IMR-90 (cell line): ENCODE measurements at regions not wholly inside any gene's neighbourhood (a gene's known extent, or its start where the extent isn't known, plus 50 kb on each side); places are given as distances from the start of the nearest gene placed in this dataset.

ENCODE experiments used
- ATAC-seq: fragments of 200-7000 bp; cut with Tn5 transposase; 2 replicates; pipeline ENCODE4 v1.9.1; 2020; ENCODE audit warnings: low read depth, mild to moderate bottlenecking, moderate library complexity
- BruUV-seq: library from RNA; stranded (reverse); fragments of 400-500 nt; replicated peaks from 2 replicates; lab custom pipeline; 2021; lab: Mats Ljungman, UMichigan
- CTCF ChIA-PET: fragments of 300-600 bp; formaldehyde crosslinking; extraction: SDS; loops from one replicate; lab custom pipeline; 2021; ENCODE audit warnings: antibody characterized with exemption; lab: Yijun Ruan, JAX
- POLR2A ChIA-PET: fragments of 300-600 bp; sonication (Branson Sonifier 250); formaldehyde crosslinking; loops from one replicate; lab custom pipeline; 2022; ENCODE audit warnings: antibody characterized with exemption; ENCODE audit not compliant: unreplicated experiment; lab: Charles Lee
- DNase-seq: peaks from one replicate; pipeline ENCODE4 v3.0.0; 2013
- H2AFZ ChIP-seq: replicated peaks from 2 replicates; pipeline ENCODE3; 2013; ENCODE audit warnings: low read length, mild to moderate bottlenecking; ENCODE audit not compliant: poor library complexity
- H2AK5ac ChIP-seq: 2 replicates; pipeline ENCODE4 v1.6.1; 2013; ENCODE audit warnings: low read depth, low read length, inconsistent platforms
- H2AK9ac ChIP-seq: replicated peaks from 2 replicates; pipeline ENCODE3; 2013; ENCODE audit warnings: mild to moderate bottlenecking, low read depth, low read length, moderate library complexity; ENCODE audit not compliant: poor library complexity
- H2BK120ac ChIP-seq: 2 replicates; pipeline ENCODE4 v1.6.1; 2013; ENCODE audit warnings: low read depth, low read length, inconsistent platforms
- H2BK15ac ChIP-seq: 3 replicates; pipeline ENCODE4 v1.6.1; 2013; ENCODE audit warnings: low read depth, low read length, inconsistent platforms
- H2BK20ac ChIP-seq: 2 replicates; pipeline ENCODE4 v1.6.1; 2013; ENCODE audit warnings: low read depth, mild to moderate bottlenecking, inconsistent platforms, low read length, moderate library complexity
- H2BK5ac ChIP-seq: 2 replicates; pipeline ENCODE4 v1.6.1; 2013; ENCODE audit warnings: mild to moderate bottlenecking, low read depth, low read length, inconsistent platforms; ENCODE audit not compliant: poor library complexity, severe bottlenecking
- H3K14ac ChIP-seq: replicated peaks from 2 replicates; pipeline ENCODE4 v1.6.1; 2013; ENCODE audit warnings: low read depth, low read length, inconsistent platforms
- H3K18ac ChIP-seq: 2 replicates; pipeline ENCODE4 v1.6.1; 2013; ENCODE audit warnings: low read depth, low read length, control low read depth
- H3K23ac ChIP-seq: 2 replicates; pipeline ENCODE4 v1.6.1; 2013; ENCODE audit warnings: low read depth, low read length, inconsistent platforms
- H3K27ac ChIP-seq: 2 replicates; pipeline ENCODE4 v1.5.1; 2013; ENCODE audit warnings: mild to moderate bottlenecking, control low read depth, low read length; ENCODE audit not compliant: insufficient read depth
- H3K27me3 ChIP-seq: 2 replicates; pipeline ENCODE4 v1.6.1; 2013; ENCODE audit warnings: low read length; ENCODE audit not compliant: control insufficient read depth, insufficient read depth
- H3K36me3 ChIP-seq: 2 replicates; pipeline ENCODE4 v1.6.1; 2013; ENCODE audit warnings: low read length, mixed read lengths; ENCODE audit not compliant: control insufficient read depth, insufficient read depth
- H3K4ac ChIP-seq: 2 replicates; pipeline ENCODE4 v1.6.1; 2013; ENCODE audit warnings: low read depth, low read length, inconsistent platforms
- H3K4me1 ChIP-seq: 2 replicates; pipeline ENCODE4 v1.6.1; 2013; ENCODE audit warnings: low read length, mixed read lengths; ENCODE audit not compliant: control insufficient read depth, insufficient read depth
- H3K4me2 ChIP-seq: 2 replicates; pipeline ENCODE4 v1.6.1; 2013; ENCODE audit warnings: low read depth, mild to moderate bottlenecking, control low read depth, low read length, moderate library complexity
- H3K4me3 ChIP-seq: 2 replicates; pipeline ENCODE4 v1.5.1; 2013; ENCODE audit warnings: low read depth, mild to moderate bottlenecking, control low read depth, low read length, moderate library complexity; ENCODE audit not compliant: insufficient read depth
- H3K56ac ChIP-seq: 2 replicates; pipeline ENCODE4 v1.6.1; 2013; ENCODE audit warnings: low read length, inconsistent platforms; ENCODE audit not compliant: insufficient read depth; ENCODE audit errors: extremely low read depth
- H3K79me1 ChIP-seq, 2 experiments: 2 replicates each; pipeline ENCODE4 v1.6.1; 2013; ENCODE audit warnings: low read length in 2 of 2, inconsistent platforms in 1 of 2, low read depth in 1 of 2
- H3K9ac ChIP-seq: 2 replicates; pipeline ENCODE4 v1.6.1; 2013; ENCODE audit warnings: low read depth, low read length, control low read depth
- H3K9me1 ChIP-seq: 2 replicates; pipeline ENCODE4 v1.6.1; 2013; ENCODE audit warnings: low read length, inconsistent platforms; ENCODE audit not compliant: insufficient read depth
- H3K9me3 ChIP-seq: 2 replicates; pipeline ENCODE4 v1.6.1; 2013; ENCODE audit warnings: low read length; ENCODE audit not compliant: control insufficient read depth, insufficient read depth
- H4K20me1 ChIP-seq: 2 replicates; pipeline ENCODE4 v1.6.1; 2013; ENCODE audit warnings: low read length, inconsistent platforms; ENCODE audit not compliant: insufficient read depth
- H4K5ac ChIP-seq: 2 replicates; pipeline ENCODE4 v1.6.1; 2013; ENCODE audit warnings: mild to moderate bottlenecking, low read depth, low read length, control low read depth
- H4K8ac ChIP-seq, 2 experiments: 2 replicates each; pipeline ENCODE4 v1.6.1; 2013; ENCODE audit warnings: low read depth in 2 of 2, low read length in 2 of 2, control low read depth in 1 of 2, inconsistent platforms in 1 of 2
- H4K91ac ChIP-seq: 2 replicates; pipeline ENCODE4 v1.6.1; 2013; ENCODE audit warnings: low read depth, low read length, inconsistent platforms; ENCODE audit not compliant: insufficient read depth
- BHLHE40 ChIP-seq: fragments of 150-350 bp; IDR thresholded peaks from 2 replicates; pipeline ENCODE4 v1.6.1; 2016; ENCODE audit warnings: mild to moderate bottlenecking, low read depth, low read length
- CEBPB ChIP-seq: IDR thresholded peaks from 2 replicates; pipeline ENCODE4 v1.6.1; 2012; ENCODE audit warnings: low read depth, low read length, improper control_type of control experiment
- CHD1 ChIP-seq: IDR thresholded peaks from 2 replicates; pipeline ENCODE4 v1.6.1; 2012; ENCODE audit warnings: low read depth, low read length, improper control_type of control experiment
- ELK1 ChIP-seq: fragments of 150-350 bp; IDR thresholded peaks from 2 replicates; pipeline ENCODE4 v1.6.1; 2016; ENCODE audit warnings: low read depth, mild to moderate bottlenecking, low read length, moderate library complexity, borderline replicate concordance
- FOS ChIP-seq: fragments of 150-350 bp; IDR thresholded peaks from 2 replicates; pipeline ENCODE4 v1.6.1; 2016; ENCODE audit warnings: low read depth, low read length
- MAFK ChIP-seq: IDR thresholded peaks from 2 replicates; pipeline ENCODE4 v1.6.1; 2012; ENCODE audit warnings: low read depth, low read length, improper control_type of control experiment
- MAZ ChIP-seq: IDR thresholded peaks from 2 replicates; pipeline ENCODE4 v1.6.1; 2012; ENCODE audit warnings: low read depth, mild to moderate bottlenecking, low read length, improper control_type of control experiment, moderate library complexity, borderline replicate concordance
- MXI1 ChIP-seq: IDR thresholded peaks from 2 replicates; pipeline ENCODE4 v1.6.1; 2012; ENCODE audit warnings: low read depth, mild to moderate bottlenecking, low read length, moderate library complexity, borderline replicate concordance
- NFE2L2 ChIP-seq: fragments of 150-350 bp; IDR thresholded peaks from 2 replicates; pipeline ENCODE4 v1.6.1; 2016; ENCODE audit warnings: low read depth, mild to moderate bottlenecking, low read length
- POLR2A ChIP-seq: IDR thresholded peaks from 2 replicates; pipeline ENCODE4 v1.6.1; 2012; ENCODE audit warnings: mild to moderate bottlenecking, low read depth, low read length
- RCOR1 ChIP-seq: IDR thresholded peaks from 2 replicates; pipeline ENCODE4 v1.6.1; 2012; ENCODE audit warnings: mild to moderate bottlenecking, low read length, improper control_type of control experiment; ENCODE audit not compliant: insufficient replicate concordance
- RFX5 ChIP-seq: IDR thresholded peaks from 2 replicates; pipeline ENCODE4 v1.8.0; 2012; ENCODE audit warnings: low read depth, mild to moderate bottlenecking, low read length, moderate library complexity
- SMC3 ChIP-seq: fragments of 150-350 bp; IDR thresholded peaks from 2 replicates; pipeline ENCODE4 v1.6.1; 2016; ENCODE audit warnings: low read depth, mild to moderate bottlenecking, antibody characterized with exemption, low read length, moderate library complexity
- USF2 ChIP-seq: fragments of 150-350 bp; IDR thresholded peaks from 2 replicates; pipeline ENCODE4 v1.6.1; 2017; ENCODE audit warnings: mild to moderate bottlenecking, antibody characterized with exemption, low read length, low read depth
- WGBS, 2 experiments: methylation state at CpG; one replicate each; pipeline versions ENCODE4 v1.1.5 to v1.1.7; 2013; ENCODE audit warnings: missing lambda C conversion rate in 2 of 2; ENCODE audit not compliant: insufficient read length in 1 of 2; ENCODE audit errors: extremely low coverage in 2 of 2; 5-methylcytosine and 5-hydroxymethylcytosine counted together
- dilution Hi-C: fragments of 300-500 bp; cut with HindIII; formaldehyde crosslinking; loops from one replicate; pipeline ENCODE4 v1.14.3; 2018; ENCODE audit warnings: low sequenced_read_pairs; ENCODE audit not compliant: unreplicated experiment
- in situ Hi-C: fragments of 300-500 bp; cut with MboI; formaldehyde crosslinking; loops from 3 replicates; pipeline ENCODE4 v1.14.3; 2019; ENCODE audit warnings: low sequenced_read_pairs, inconsistent platforms, mixed read lengths
- intact Hi-C: fragments of 100-400 bp; cut with micrococcal nuclease; formaldehyde crosslinking; loops from 2 replicates; pipeline ENCODE4 v1.10.0; 2022

DNA sequence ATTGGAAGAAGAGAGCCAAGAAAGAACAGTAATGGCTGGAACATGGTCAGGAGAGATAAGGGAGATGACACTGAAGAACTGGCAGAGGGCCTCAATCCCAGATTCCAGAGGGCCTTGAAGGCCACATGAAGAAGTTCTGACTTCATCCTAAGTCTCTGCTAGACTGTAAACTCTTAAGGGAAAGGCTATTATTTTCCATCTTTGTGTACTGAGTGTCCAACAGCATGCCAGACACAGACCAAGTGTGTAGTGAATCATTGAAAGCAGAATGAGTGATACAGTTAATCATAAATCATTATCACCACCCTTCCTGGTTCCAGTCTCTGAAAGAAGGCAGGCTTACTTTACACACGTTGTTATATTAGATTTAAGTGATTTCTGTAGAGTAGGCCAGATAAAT is 185.3 kb upstream of the C11orf87 start:
- Histone ChIP-seq H3K56ac (no peak overlapping the region), H2BK20ac (no peak overlapping the region), H3K9ac (no peak overlapping the region), H4K91ac (no peak overlapping the region), H2AK5ac (no peak overlapping the region), H3K4me2 (no peak overlapping the region), H3K23ac (no peak overlapping the region), H3K18ac (no peak overlapping the region), H3K79me1 (no peaks in the 10 kb centered on the region), H2AFZ (no peak overlapping the region), H3K36me3 (no peaks in the 10 kb centered on the region), H3K4me1 (no peaks in the 10 kb centered on the region), H2BK120ac (no peak overlapping the region), H3K9me1 (no peaks in the 10 kb centered on the region), H4K5ac (no peak overlapping the region), H3K27me3 (no peaks in the 10 kb centered on the region), H3K4ac (no peak overlapping the region), H3K4me3 (no peak overlapping the region), H4K20me1 (no peaks in the 10 kb centered on the region), H2BK15ac (no peak overlapping the region), H3K9me3 (no peaks in the 10 kb centered on the region), H3K27ac (no peak overlapping the region), H2BK5ac (no peak overlapping the region), H4K8ac (no peak overlapping the region), H2AK9ac (no peak overlapping the region), H3K14ac (no peak overlapping the region)
- WGBS, 2 experiments, result no CpG with 5 or more reads among the region's 1 CpG
- ChIA-PET POLR2A (no interaction called here), CTCF (no interaction called here)
- BruUV-seq, result no TSS peak
- DNase-seq (no peak), ATAC-seq (no peak)
- intact Hi-C loops, result no loop called here
- in situ Hi-C loops, result no loop called here
- TF ChIP-seq MXI1 (no peak), CHD1 (no peak), NFE2L2 (no peak), RFX5 (no peak), POLR2A (no peak), RCOR1 (no peak), SMC3 (no peak), MAFK (no peak), MAZ (no peak), ELK1 (no peak), CEBPB (no peak), USF2 (no peak), BHLHE40 (no peak), FOS (no peak)
- dilution Hi-C loops, result no loop called here
